ENCODE measurements at regions not wholly inside any gene's neighbourhood (a gene's known extent, or its start where the extent isn't known, plus 50 kb on each side); places are given as distances from the start of the nearest gene placed in this dataset.

DNA sequence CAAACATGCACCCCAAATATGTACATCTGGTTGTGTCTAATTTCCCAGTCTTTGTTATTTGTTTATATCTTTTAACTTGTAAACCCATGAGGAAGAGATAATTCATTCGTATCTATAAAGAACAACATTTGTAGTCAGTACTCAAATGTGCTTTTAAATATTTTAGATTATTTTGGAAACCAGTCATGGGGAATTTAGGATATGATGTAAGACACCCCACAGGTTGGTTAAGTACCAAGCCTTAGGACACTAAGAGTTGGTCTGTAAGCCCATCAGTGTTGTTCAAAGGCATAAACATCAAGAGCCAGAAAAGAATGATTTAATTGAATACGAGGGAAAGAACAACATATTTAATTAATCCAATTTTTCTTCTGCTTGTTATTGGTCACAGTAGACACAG lies 421.1 kb upstream of the SEMA3C start:
- H3K27me3 ChIP-seq (ENCODE audit: control insufficient read depth, insufficient read depth, low read length), result no peaks in the 10 kb centered on the region
- no peaks in the 10 kb centered on the region for H3K79me2 ChIP-seq (ENCODE audit: control insufficient read depth, insufficient read depth, low read length)
- DNase-seq (ENCODE audit: low read depth in 2 of 2), result no peak
- no peaks in the 10 kb centered on the region for H3K9me3 ChIP-seq (ENCODE audit: control insufficient read depth, insufficient read depth, low read depth, low read length)
- no peak overlapping the region for H3K4me2 ChIP-seq (ENCODE audit: extremely low read depth, insufficient read depth, low read length)
- H3K36me3 ChIP-seq (ENCODE audit: control insufficient read depth, insufficient read depth, low read length), result no peaks in the 10 kb centered on the region
- no peaks in the 10 kb centered on the region for H4K20me1 ChIP-seq (ENCODE audit: control insufficient read depth, extremely low read depth, insufficient read depth, low read length)
- H3K9ac ChIP-seq (ENCODE audit: insufficient read depth, low read length), result no peak overlapping the region
- TF ChIP-seq, protein P1, sequence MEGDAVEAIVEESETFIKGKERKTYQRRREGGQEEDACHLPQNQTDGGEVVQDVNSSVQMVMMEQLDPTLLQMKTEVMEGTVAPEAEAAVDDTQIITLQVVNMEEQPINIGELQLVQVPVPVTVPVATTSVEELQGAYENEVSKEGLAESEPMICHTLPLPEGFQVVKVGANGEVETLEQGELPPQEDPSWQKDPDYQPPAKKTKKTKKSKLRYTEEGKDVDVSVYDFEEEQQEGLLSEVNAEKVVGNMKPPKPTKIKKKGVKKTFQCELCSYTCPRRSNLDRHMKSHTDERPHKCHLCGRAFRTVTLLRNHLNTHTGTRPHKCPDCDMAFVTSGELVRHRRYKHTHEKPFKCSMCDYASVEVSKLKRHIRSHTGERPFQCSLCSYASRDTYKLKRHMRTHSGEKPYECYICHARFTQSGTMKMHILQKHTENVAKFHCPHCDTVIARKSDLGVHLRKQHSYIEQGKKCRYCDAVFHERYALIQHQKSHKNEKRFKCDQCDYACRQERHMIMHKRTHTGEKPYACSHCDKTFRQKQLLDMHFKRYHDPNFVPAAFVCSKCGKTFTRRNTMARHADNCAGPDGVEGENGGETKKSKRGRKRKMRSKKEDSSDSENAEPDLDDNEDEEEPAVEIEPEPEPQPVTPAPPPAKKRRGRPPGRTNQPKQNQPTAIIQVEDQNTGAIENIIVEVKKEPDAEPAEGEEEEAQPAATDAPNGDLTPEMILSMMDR (conservative IDR thresholded peaks at IDR 0.05 in 1 of 2, IDR thresholded peaks at IDR 0.05 in 1 of 2; ENCODE audit: low read depth in 1 of 2, low read length in 2 of 2), result no peak
- no peak for TF ChIP-seq EZH2 (IDR thresholded peaks at IDR 0.05; ENCODE audit: low read length, missing control alignments)
- H3K27ac ChIP-seq (ENCODE audit: insufficient read depth, low read length), result no peak overlapping the region
- H3K4me1 ChIP-seq (ENCODE audit: control insufficient read depth, extremely low read depth, insufficient read depth, low read length), result no peaks in the 10 kb centered on the region
- no peak overlapping the region for H2AFZ ChIP-seq (ENCODE audit: low read length)
- no peak overlapping the region for H3K4me3 ChIP-seq (replicated peaks in 1 of 4; ENCODE audit: control extremely low read depth in 1 of 4, insufficient read depth in 1 of 4, low read depth in 3 of 4, low read length in 4 of 4)

DNA sequence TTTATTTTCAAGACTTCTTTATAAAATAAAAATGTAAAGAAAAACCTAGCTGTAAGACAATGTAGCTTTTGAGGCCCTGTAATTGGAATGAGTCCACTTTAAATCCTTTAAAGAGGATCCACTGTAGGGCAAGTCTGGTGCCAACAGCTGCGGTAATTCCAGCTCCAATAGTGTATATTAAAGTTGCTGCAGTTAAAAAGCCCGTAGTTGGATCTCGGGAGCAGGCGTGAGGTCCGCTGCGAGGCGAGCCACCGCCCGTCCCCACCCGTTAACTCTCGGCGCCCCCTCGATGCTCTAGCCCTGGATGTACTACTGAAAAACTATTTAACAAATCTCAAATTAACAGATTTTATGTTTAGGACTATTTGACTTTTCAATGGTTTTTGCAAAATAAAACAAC lies 414.7 kb upstream of the SEMA3C start:
- Histone ChIP-seq H3K4me1 (ENCODE audit: control insufficient read depth, extremely low read depth, insufficient read depth, low read length) (peaks cover 2% of the 10 kb centered on the region), H2AFZ (ENCODE audit: low read length) (no peak overlapping the region), H3K36me3 (ENCODE audit: control insufficient read depth, insufficient read depth, low read length) (no peaks in the 10 kb centered on the region), H4K20me1 (ENCODE audit: control insufficient read depth, extremely low read depth, insufficient read depth, low read length) (no peaks in the 10 kb centered on the region), H3K79me2 (ENCODE audit: control insufficient read depth, insufficient read depth, low read length) (no peaks in the 10 kb centered on the region), H3K9me3 (ENCODE audit: control insufficient read depth, insufficient read depth, low read depth, low read length) (no peaks in the 10 kb centered on the region), H3K4me3 (replicated peaks in 1 of 4; ENCODE audit: control extremely low read depth in 1 of 4, insufficient read depth in 1 of 4, low read depth in 3 of 4, low read length in 4 of 4) (no peak overlapping the region), H3K4me2 (ENCODE audit: extremely low read depth, insufficient read depth, low read length) (no peak overlapping the region), H3K27ac (ENCODE audit: insufficient read depth, low read length) (no peak overlapping the region), H3K27me3 (ENCODE audit: control insufficient read depth, insufficient read depth, low read length) (no peaks in the 10 kb centered on the region), H3K9ac (ENCODE audit: insufficient read depth, low read length) (no peak overlapping the region)
- TF ChIP-seq, protein P1 (conservative IDR thresholded peaks at IDR 0.05 in 1 of 2, IDR thresholded peaks at IDR 0.05 in 1 of 2; ENCODE audit: low read depth in 1 of 2, low read length in 2 of 2), result no peak
- no peak for TF ChIP-seq EZH2 (IDR thresholded peaks at IDR 0.05; ENCODE audit: low read length, missing control alignments)
- no peak for DNase-seq (ENCODE audit: low read depth in 2 of 2)

DNA sequence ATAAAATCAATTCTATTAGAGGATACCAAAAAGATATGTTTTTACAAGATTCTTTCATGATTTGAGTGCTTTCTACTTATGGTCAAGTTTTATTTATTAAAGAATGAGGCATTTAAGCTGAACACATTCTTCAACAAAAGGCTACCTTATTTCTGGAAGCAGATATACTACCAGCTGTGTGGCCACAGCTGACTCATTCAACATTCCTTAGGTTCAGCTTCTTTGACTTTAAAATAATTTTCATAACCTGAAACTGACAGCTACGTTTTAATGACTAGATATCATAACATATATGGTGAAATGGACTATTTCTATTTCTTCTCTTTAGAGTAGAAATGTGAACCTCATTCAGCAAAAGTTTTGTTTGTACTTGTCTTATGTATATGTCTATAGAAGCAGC lies 414.2 kb upstream of the SEMA3C start:
- Histone ChIP-seq H3K9me3 (ENCODE audit: control insufficient read depth, insufficient read depth, low read depth, low read length) (no peaks in the 10 kb centered on the region), H3K27me3 (ENCODE audit: control insufficient read depth, insufficient read depth, low read length) (no peaks in the 10 kb centered on the region), H3K4me3 (replicated peaks in 1 of 4; ENCODE audit: control extremely low read depth in 1 of 4, insufficient read depth in 1 of 4, low read depth in 3 of 4, low read length in 4 of 4) (no peak overlapping the region), H3K9ac (ENCODE audit: insufficient read depth, low read length) (no peak overlapping the region), H3K79me2 (ENCODE audit: control insufficient read depth, insufficient read depth, low read length) (no peaks in the 10 kb centered on the region), H3K4me1 (ENCODE audit: control insufficient read depth, extremely low read depth, insufficient read depth, low read length) (peaks cover 2% of the 10 kb centered on the region), H3K36me3 (ENCODE audit: control insufficient read depth, insufficient read depth, low read length) (no peaks in the 10 kb centered on the region), H2AFZ (ENCODE audit: low read length) (no peak overlapping the region), H4K20me1 (ENCODE audit: control insufficient read depth, extremely low read depth, insufficient read depth, low read length) (no peaks in the 10 kb centered on the region), H3K27ac (ENCODE audit: insufficient read depth, low read length) (no peak overlapping the region), H3K4me2 (ENCODE audit: extremely low read depth, insufficient read depth, low read length) (no peak overlapping the region)
- TF ChIP-seq, protein P1 (conservative IDR thresholded peaks at IDR 0.05 in 1 of 2, IDR thresholded peaks at IDR 0.05 in 1 of 2; ENCODE audit: low read depth in 1 of 2, low read length in 2 of 2), result no peak
- peak; percentile 43 to 86 for DNase-seq (ENCODE audit: low read depth in 2 of 2)

Data from fibroblast of lung (primary cell).